Effector memory CD8-positive, alpha-beta T cell (primary cell): ENCODE measurements at regions not wholly inside any gene's neighbourhood (a gene's known extent, or its start where the extent isn't known, plus 50 kb on each side); places are given as distances from the start of the nearest gene placed in this dataset.

ENCODE experiments used
- ATAC-seq: fragments of 150-1000 bp; cut with Tn5 transposase; replicated peaks from 2 replicates; pipeline ENCODE4 v1.10.0; 2021; ENCODE audit warnings: mild to moderate bottlenecking, moderate library complexity
- DNase-seq, 3 experiments: peaks; one replicate each; pipeline ENCODE4 v3.0.0; 2021
- H3K27ac Mint-ChIP-seq, 2 donors: one replicate each; pipeline ENCODE4 v1.8.0; 2022; ENCODE audit warnings: mild to moderate bottlenecking in 2 of 2, mixed read lengths in 2 of 2, moderate library complexity in 2 of 2
- H3K27me3 Mint-ChIP-seq, 2 donors: one replicate each; pipeline ENCODE4 v1.8.0; 2022; ENCODE audit warnings: mixed read lengths in 2 of 2
- H3K36me3 Mint-ChIP-seq: one replicate; pipeline ENCODE4 v1.8.0; 2022; ENCODE audit warnings: mild to moderate bottlenecking, moderate library complexity, mixed read lengths; ENCODE audit not compliant: insufficient read depth
- H3K4me1 Mint-ChIP-seq, 2 donors: one replicate each; pipeline ENCODE4 v1.8.0; 2022; ENCODE audit warnings: low read depth in 2 of 2, mixed read lengths in 2 of 2
- H3K4me3 Mint-ChIP-seq, 2 donors: one replicate each; pipeline ENCODE4 v1.8.0; 2022; ENCODE audit warnings: mild to moderate bottlenecking in 2 of 2, mixed read lengths in 2 of 2, moderate library complexity in 2 of 2
- H3K9me3 Mint-ChIP-seq, 2 donors: one replicate each; pipeline ENCODE4 v1.8.0; 2022; ENCODE audit warnings: mixed read lengths in 2 of 2

DNA sequence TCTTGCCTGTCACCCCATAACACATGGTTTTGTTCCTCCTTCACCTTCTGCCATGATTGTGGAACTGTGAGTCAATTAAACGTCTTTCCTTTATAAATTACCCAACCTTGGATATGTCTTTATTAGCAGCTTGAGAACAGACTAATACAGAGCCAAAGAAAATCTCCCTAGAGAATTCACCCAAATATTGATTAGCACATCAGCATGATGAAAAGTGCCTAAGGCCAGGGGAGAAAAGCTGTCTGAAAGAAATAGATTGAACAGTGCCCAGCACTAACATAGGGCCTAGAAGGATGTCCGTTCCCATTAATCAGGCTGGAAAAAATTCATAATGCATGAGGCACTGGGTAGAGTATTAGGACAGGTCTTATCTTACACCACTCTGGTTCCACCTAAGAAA is 111.9 kb upstream of the CALN1 start:
- H3K27me3 Mint-ChIP-seq: peaks cover 0 to 9% of the 10 kb centered on the region in 2 donors
- H3K27ac Mint-ChIP-seq: no peak overlapping the region
- peaks cover 0 to 2% of the 10 kb centered on the region in 2 donors for H3K9me3 Mint-ChIP-seq
- no peak overlapping the region for H3K4me3 Mint-ChIP-seq
- DNase-seq: no peak
- H3K36me3 Mint-ChIP-seq: no peaks in the 10 kb centered on the region
- H3K4me1 Mint-ChIP-seq: no peaks in the 10 kb centered on the region
- ATAC-seq: no peak

DNA sequence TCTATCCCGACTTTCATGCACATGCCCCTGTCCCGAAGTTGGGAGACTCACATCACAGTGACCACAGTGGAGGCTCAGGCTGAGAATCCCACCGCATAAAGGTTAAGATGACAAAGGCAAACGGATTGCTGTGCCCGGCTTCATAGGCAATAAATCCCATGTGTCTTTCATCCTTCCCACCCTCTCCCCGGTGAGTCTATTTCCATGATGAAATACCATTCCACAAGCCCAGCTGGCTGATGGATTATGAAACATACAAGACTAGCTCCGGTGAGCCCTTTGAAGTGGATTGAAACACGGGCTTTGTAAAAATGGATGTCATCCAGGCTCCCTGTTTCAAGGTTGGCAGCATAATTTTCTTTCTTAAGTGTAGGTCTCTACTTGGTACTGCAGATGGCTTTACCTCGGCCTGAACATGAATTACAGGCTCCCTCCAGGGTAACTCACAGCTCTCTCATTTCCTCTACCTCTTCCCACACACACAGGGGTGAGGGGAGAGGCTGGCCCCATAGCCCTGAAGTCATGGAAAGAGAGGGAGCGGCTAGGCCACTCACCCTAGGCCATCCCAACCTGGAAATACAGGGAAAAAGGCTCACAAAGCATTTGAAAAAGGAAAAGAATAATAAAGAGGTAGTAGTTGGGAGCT is 92.0 kb upstream of the CALN1 start:
- ATAC-seq: no peak
- no peak overlapping the region for H3K27ac Mint-ChIP-seq
- H3K27me3 Mint-ChIP-seq: peaks cover 11 to 12% of the 10 kb centered on the region in 2 donors
- no peak for DNase-seq
- H3K9me3 Mint-ChIP-seq: no peaks in the 10 kb centered on the region
- H3K4me1 Mint-ChIP-seq: no peaks in the 10 kb centered on the region
- peaks cover 7% of the 10 kb centered on the region for H3K36me3 Mint-ChIP-seq
- no peak overlapping the region for H3K4me3 Mint-ChIP-seq

DNA sequence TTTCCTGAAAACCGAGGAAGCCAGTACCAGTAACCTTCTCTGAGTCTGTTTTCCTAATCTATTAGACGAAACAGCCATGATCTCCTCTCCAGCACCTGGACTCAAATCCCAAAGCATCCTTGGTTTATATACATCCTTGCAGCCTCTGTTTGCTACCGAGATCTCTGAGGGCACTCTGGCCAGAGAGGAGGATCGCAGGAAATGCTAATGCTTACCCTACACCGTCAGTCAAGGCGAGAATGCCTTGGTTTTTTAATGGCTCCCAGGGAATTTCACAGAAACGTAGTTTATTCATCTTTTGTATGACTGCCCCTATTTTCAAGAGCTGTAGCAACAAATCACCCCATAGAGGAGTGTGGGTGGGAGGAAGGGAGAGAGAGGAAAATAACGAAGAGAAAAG is 91.5 kb upstream of the CALN1 start:
- no peak overlapping the region for H3K27ac Mint-ChIP-seq
- DNase-seq (no peak), ATAC-seq (no peak)
- H3K9me3 Mint-ChIP-seq: no peaks in the 10 kb centered on the region
- peaks cover 7% of the 10 kb centered on the region for H3K36me3 Mint-ChIP-seq
- no peak overlapping the region for H3K4me3 Mint-ChIP-seq
- H3K27me3 Mint-ChIP-seq: peaks cover 11 to 12% of the 10 kb centered on the region in 2 donors
- H3K4me1 Mint-ChIP-seq: no peaks in the 10 kb centered on the region

DNA sequence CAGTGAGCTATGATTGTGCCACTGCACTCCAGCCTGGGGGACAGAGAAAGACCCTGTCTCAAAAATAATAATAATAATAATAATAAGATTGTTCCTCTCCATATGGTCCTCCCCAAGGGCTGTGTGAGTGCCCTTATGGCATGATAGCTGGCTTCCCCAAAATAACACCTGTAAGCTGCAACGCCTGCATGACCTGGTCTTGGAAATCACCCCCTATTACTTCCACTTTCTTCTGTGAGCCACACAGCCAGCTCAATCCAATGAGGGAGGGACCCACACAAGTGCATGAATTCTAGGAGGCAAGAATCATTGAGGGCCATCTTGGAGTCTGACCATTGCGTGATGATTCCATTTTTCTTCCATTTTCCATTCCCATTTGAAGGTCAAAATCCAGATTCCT is 82.7 kb upstream of the CALN1 start:
- peaks cover 4% of the 10 kb centered on the region for H3K36me3 Mint-ChIP-seq
- ATAC-seq (no peak), DNase-seq (no peak)
- no peak overlapping the region for H3K4me3 Mint-ChIP-seq
- no peaks in the 10 kb centered on the region for H3K4me1 Mint-ChIP-seq
- peaks cover 3 to 8% of the 10 kb centered on the region in 2 donors for H3K9me3 Mint-ChIP-seq
- H3K27ac Mint-ChIP-seq: no peak overlapping the region
- H3K27me3 Mint-ChIP-seq: peaks cover 0 to 15% of the 10 kb centered on the region in 2 donors

DNA sequence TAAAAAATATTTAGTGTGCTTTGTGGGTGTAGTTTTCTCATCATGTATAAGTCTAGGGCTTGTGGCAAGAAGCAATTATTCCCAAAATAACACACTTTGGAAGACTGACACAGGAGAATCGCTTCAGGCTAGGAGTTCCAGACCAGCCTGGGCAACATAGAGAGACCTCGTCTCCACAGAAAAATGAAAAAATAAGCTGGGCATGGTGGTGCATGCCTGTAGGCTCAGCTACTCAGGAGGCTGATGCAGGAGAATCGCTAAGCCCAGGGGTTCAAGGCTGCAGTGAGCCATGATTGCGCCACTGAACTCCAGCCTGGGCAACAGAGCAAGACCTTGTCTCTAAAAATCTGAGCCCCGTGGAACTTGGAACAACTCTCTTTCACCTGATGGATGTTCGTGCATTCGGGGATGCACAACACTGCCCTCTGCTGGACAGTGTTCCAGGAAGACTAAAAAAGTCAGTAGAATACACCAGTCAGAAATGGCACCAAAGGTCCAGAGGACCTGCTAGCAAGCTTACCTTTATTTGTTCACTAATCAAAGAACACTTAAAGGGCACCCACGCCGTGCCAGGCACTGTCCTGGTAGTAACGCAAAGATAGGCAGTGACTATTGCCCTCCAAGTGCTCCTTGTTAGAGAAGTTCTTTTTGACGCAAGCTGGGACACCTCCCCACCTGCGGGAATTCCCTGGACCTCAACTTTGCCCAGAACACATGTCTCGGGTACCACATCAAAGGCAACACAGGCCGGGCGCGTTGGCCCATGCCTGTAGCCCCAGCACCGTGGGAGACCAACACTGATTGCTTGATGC is 81.9 kb upstream of the CALN1 start:
- peak; percentile 9 to 24 (median 14) for DNase-seq
- ATAC-seq: no peak
- Mint-ChIP-seq H3K36me3 (peaks cover 2% of the 10 kb centered on the region), H3K4me3 (no peak overlapping the region), H3K9me3 (peaks cover 3 to 8% of the 10 kb centered on the region in 2 donors), H3K27me3 (peaks cover 0 to 15% of the 10 kb centered on the region in 2 donors), H3K27ac (no peak overlapping the region), H3K4me1 (no peaks in the 10 kb centered on the region)

GRCh38 chr7:72492461-72493065 is 80.4 kb upstream of the CALN1 start:
- no peak overlapping the region for H3K4me3 Mint-ChIP-seq
- DNase-seq: no peak
- H3K4me1 Mint-ChIP-seq: no peaks in the 10 kb centered on the region
- peaks cover 0 to 15% of the 10 kb centered on the region in 2 donors for H3K27me3 Mint-ChIP-seq
- H3K9me3 Mint-ChIP-seq: peaks cover 2 to 8% of the 10 kb centered on the region in 2 donors
- peaks cover 2% of the 10 kb centered on the region for H3K36me3 Mint-ChIP-seq
- ATAC-seq: no peak
- no peak overlapping the region for H3K27ac Mint-ChIP-seq

DNA sequence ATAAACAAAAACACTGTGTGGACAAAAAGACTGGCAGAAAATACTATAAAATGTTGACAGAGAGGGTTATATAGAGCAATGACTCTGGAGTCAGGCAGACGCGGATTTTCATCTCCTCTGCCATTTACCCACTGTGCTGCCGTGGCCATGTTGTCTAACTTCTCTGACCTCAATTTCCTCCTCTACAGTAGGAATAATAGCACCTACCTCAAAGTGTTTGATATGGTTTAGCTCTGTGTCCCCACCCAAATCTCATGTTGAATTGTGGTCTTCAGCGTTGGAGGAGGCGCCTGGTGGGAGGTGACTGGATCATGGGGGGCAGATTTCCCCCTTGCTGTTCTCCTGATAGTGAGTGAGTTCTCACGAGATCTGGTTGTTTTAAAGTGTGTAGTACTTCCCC is 78.2 kb upstream of the CALN1 start:
- H3K27me3 Mint-ChIP-seq: peaks cover 0 to 13% of the 10 kb centered on the region in 2 donors
- ATAC-seq: no peak
- H3K27ac Mint-ChIP-seq: no peak overlapping the region

GRCh38 chr7:72481934-72482333 is 69.8 kb upstream of the CALN1 start:
- H3K4me3 Mint-ChIP-seq: no peak overlapping the region
- H3K27ac Mint-ChIP-seq: no peak overlapping the region
- no peaks in the 10 kb centered on the region for H3K4me1 Mint-ChIP-seq
- H3K36me3 Mint-ChIP-seq: no peaks in the 10 kb centered on the region
- H3K9me3 Mint-ChIP-seq: peaks cover 2 to 5% of the 10 kb centered on the region in 2 donors
- ATAC-seq: no peak
- no peak for DNase-seq
- H3K27me3 Mint-ChIP-seq: peaks cover 0 to 12% of the 10 kb centered on the region in 2 donors

More for the DNA sequence above, 78.2 kb upstream of the CALN1 start:
- peaks cover 4 to 8% of the 10 kb centered on the region in 2 donors for H3K9me3 Mint-ChIP-seq
- no peaks in the 10 kb centered on the region for H3K4me1 Mint-ChIP-seq
- H3K36me3 Mint-ChIP-seq: peaks cover 2% of the 10 kb centered on the region
- no peak for DNase-seq
- no peak overlapping the region for H3K4me3 Mint-ChIP-seq

- DNase-seq (no peak), ATAC-seq (no peak)
- no peaks in the 10 kb centered on the region for H3K4me1 Mint-ChIP-seq
- H3K4me3 Mint-ChIP-seq: no peak overlapping the region
- H3K27ac Mint-ChIP-seq: no peak overlapping the region
- peaks cover 5 to 12% of the 10 kb centered on the region in 2 donors for H3K9me3 Mint-ChIP-seq
- H3K36me3 Mint-ChIP-seq: no peaks in the 10 kb centered on the region
- peaks cover 6% of the 10 kb centered on the region in 2 donors for H3K27me3 Mint-ChIP-seq
Measured at GRCh38 chr7:72476608-72477305, 64.6 kb upstream of the CALN1 start.

DNA sequence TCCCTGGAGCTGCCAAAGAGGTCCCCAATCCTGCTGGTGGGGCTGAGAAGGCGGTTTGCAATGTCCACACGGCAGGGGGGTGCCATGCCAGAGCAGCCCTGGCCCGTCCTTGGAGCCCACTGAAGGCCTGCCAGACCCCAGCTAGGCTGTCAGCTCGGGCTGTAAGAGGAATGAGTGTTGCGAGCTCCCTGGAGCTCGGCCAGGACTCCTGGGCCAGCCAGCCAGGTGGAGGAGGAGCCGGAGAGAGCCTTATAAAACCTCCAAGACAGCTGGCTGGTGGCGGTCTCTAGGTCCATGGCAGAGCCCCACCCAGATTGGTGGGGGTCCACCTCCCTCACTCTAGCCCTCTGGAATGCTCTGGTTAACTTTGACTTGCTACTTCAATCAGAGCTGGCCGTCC is 55.1 kb upstream of the CALN1 start:
- H3K4me1 Mint-ChIP-seq: no peaks in the 10 kb centered on the region
- peaks cover 6 to 14% of the 10 kb centered on the region in 2 donors for H3K27me3 Mint-ChIP-seq
- DNase-seq: no peak
- peaks cover 0 to 13% of the 10 kb centered on the region in 2 donors for H3K9me3 Mint-ChIP-seq
- H3K36me3 Mint-ChIP-seq: no peaks in the 10 kb centered on the region
- no peak for ATAC-seq
- H3K4me3 Mint-ChIP-seq: no peak overlapping the region
- no peak overlapping the region for H3K27ac Mint-ChIP-seq

GRCh38 chr7:72466797-72467196 is 54.7 kb upstream of the CALN1 start:
- Mint-ChIP-seq H3K27me3 (peaks cover 6 to 10% of the 10 kb centered on the region in 2 donors), H3K27ac (no peak overlapping the region), H3K36me3 (no peaks in the 10 kb centered on the region)

DNA sequence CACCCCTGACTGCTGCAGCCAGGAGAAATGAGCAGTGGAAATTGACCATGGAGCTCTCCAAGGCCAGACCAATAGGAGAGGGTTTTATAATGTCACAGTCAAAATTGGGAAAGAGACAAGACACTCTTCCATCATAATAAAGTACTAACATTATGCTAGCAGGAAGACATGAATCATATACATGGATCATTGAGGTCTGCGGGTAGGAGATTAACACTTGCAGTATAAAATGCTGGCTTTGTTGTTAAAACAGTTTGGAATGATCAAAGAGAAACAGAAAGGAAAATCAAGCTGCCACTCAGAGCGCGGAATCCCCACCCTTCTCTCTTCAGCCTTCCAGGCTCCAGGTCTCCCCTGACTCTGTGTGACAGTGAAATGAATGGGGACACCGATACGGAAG is 53.4 kb upstream of the CALN1 start:
- Mint-ChIP-seq H3K4me3 (no peak overlapping the region), H3K9me3 (peaks cover 0 to 13% of the 10 kb centered on the region in 2 donors), H3K27ac (no peak overlapping the region), H3K36me3 (no peaks in the 10 kb centered on the region), H3K4me1 (no peaks in the 10 kb centered on the region), H3K27me3 (peaks cover 6 to 10% of the 10 kb centered on the region in 2 donors)
- DNase-seq (no peak), ATAC-seq (no peak)

More at GRCh38 chr7:72466797-72467196, 54.7 kb upstream of the CALN1 start:
- ATAC-seq: no peak
- H3K4me3 Mint-ChIP-seq: no peak overlapping the region
- no peak for DNase-seq
- no peaks in the 10 kb centered on the region for H3K4me1 Mint-ChIP-seq
- H3K9me3 Mint-ChIP-seq: peaks cover 0 to 13% of the 10 kb centered on the region in 2 donors

DNA sequence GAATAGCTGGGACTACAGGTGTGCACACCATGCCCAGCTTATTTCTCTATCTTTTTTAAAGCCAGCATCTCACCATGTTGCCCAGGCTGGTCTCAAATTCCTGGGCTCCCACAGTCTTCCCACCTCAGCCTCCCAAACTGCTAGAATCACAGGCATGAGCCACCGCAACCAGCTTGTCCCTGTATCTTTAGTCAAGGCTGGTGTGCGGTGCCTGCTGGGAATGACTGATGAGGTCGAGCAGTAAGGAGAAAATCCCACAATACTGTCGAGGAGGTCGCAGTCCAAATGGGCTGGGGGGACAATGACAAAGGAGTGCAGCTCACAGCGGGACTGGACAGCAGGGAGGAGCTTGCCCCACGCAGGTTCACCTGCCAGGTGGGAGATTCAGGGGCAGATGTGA is 50.2 kb upstream of the CALN1 start:
- H3K36me3 Mint-ChIP-seq: no peaks in the 10 kb centered on the region
- peaks cover 5 to 13% of the 10 kb centered on the region in 2 donors for H3K9me3 Mint-ChIP-seq
- H3K4me3 Mint-ChIP-seq: no peak overlapping the region
- no peak overlapping the region for H3K27ac Mint-ChIP-seq
- ATAC-seq: no peak
- H3K4me1 Mint-ChIP-seq: no peaks in the 10 kb centered on the region
- no peak for DNase-seq
- peaks cover 6 to 10% of the 10 kb centered on the region in 2 donors for H3K27me3 Mint-ChIP-seq
